Astrocyte of the spinal cord (primary cell): ENCODE measurements at regions not wholly inside any gene's neighbourhood (a gene's known extent, or its start where the extent isn't known, plus 50 kb on each side); places are given as distances from the start of the nearest gene placed in this dataset.
"Not testable (repeated sequence)": the region's sequence is repeated elsewhere in the genome, so short reads cannot be mapped to it uniquely, and the experiment has no call there.

Source experiments
- DNase-seq: peaks from one replicate; pipeline ENCODE4 v3.0.0; 2011; ENCODE audit warnings: low read depth, low spot score
- H3K4me3 ChIP-seq: 2 replicates; pipeline ENCODE4 v1.5.1; 2011; ENCODE audit warnings: low read depth, mild to moderate bottlenecking, low read length, moderate library complexity
- in situ Hi-C: cut with HindIII; loops from 2 replicates; pipeline ENCODE4 v1.10.0; 2017; ENCODE audit warnings: low sequenced_read_pairs
- TF ChIP-seq, protein P1 (sequence below): IDR thresholded peaks from 2 replicates; pipeline ENCODE4 v1.5.1; 2012; ENCODE audit warnings: low read depth, mild to moderate bottlenecking, low read length, inconsistent platforms

- no peak for DNase-seq
- H3K4me3 ChIP-seq, result no peak overlapping the region
- in situ Hi-C loops, result no loop called here
- TF ChIP-seq, protein P1, sequence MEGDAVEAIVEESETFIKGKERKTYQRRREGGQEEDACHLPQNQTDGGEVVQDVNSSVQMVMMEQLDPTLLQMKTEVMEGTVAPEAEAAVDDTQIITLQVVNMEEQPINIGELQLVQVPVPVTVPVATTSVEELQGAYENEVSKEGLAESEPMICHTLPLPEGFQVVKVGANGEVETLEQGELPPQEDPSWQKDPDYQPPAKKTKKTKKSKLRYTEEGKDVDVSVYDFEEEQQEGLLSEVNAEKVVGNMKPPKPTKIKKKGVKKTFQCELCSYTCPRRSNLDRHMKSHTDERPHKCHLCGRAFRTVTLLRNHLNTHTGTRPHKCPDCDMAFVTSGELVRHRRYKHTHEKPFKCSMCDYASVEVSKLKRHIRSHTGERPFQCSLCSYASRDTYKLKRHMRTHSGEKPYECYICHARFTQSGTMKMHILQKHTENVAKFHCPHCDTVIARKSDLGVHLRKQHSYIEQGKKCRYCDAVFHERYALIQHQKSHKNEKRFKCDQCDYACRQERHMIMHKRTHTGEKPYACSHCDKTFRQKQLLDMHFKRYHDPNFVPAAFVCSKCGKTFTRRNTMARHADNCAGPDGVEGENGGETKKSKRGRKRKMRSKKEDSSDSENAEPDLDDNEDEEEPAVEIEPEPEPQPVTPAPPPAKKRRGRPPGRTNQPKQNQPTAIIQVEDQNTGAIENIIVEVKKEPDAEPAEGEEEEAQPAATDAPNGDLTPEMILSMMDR, result no peak
These were observed 587.3 kb upstream of the ROBO1 start for GRCh38 chr3:80355144-80355543.

- in situ Hi-C loops, result no loop called here
- no peak for DNase-seq
- TF ChIP-seq, protein P1, result no peak
- no peak overlapping the region for H3K4me3 ChIP-seq
These were observed 583.4 kb upstream of the ROBO1 start for GRCh38 chr3:80351201-80351600.

DNA sequence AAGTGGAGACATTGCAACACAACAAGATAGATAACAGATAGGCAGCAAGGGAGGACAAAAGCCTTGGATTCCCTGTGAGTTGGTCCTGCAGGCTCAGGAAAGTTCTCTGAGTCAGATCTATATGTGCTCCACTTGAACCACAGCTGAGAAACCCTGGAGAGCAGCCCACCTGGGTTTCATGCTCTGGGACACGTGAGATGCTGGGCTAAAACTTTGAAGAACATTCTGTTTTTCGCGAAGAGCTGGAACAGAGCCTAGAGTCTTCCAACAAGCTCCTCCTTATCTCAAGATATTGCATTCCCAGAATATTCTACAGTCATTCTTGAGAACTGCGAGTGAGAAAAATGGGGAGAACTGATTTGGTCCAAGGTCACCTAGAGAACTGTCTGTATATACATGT is 583.0 kb upstream of the ROBO1 start:
- no peak overlapping the region for H3K4me3 ChIP-seq
- TF ChIP-seq, protein P1, result no peak
- DNase-seq, result no peak
- in situ Hi-C loops, result no loop called here

GRCh38 chr3:80338366-80338765 is 570.6 kb upstream of the ROBO1 start:
- DNase-seq, result peak; percentile 9
- TF ChIP-seq, protein P1, result no peak
- H3K4me3 ChIP-seq, result no peak overlapping the region
- in situ Hi-C loops, result no loop called here

DNA sequence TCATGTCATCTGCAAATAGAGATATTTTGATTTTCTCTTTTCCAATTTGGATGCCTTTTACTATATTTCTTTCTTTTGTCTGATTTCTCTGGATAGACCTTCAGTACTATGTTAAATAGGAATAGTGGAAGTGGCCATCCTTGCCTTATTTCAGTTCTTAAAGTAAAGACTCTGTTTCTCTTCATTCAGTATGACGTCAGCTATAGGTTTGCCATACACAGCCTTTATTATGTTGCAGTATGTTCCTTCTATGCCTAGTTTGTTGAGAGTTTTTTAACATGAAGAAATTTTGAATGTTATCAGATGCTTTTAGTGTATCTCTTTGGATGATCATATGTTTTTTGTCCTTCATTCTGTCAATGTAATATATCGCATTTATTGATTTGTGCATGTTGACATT is 566.7 kb upstream of the ROBO1 start:
- in situ Hi-C loops, result no loop called here
- TF ChIP-seq, protein P1, result no peak
- H3K4me3 ChIP-seq, result no peak overlapping the region
- no peak for DNase-seq

- in situ Hi-C loops, result no loop called here
These were observed 563.8 kb upstream of the ROBO1 start for GRCh38 chr3:80331494-80332170.

GRCh38 chr3:80314541-80314940 is 546.7 kb upstream of the ROBO1 start:
- DNase-seq, H3K4me3 ChIP-seq, in situ Hi-C loops: not testable (repeated sequence)

More at GRCh38 chr3:80331494-80332170, 563.8 kb upstream of the ROBO1 start:
- TF ChIP-seq, protein P1, result no peak
- no peak for DNase-seq
- H3K4me3 ChIP-seq, result no peak overlapping the region
